Mucosa of rectum (tissue), 2 donors: ENCODE measurements at regions not wholly inside any gene's neighbourhood (a gene's known extent, or its start where the extent isn't known, plus 50 kb on each side); places are given as distances from the start of the nearest gene placed in this dataset.

Experiments
- H3K27ac ChIP-seq, 2 donors: one replicate each; pipeline ENCODE4 v1.7.0; 2013; ENCODE audit warnings: inconsistent platforms in 2 of 2, low read depth in 2 of 2, low read length in 2 of 2
- H3K27me3 ChIP-seq, 2 donors: one replicate each; pipeline ENCODE4 v1.7.0; 2013; ENCODE audit warnings: low read length in 2 of 2; ENCODE audit not compliant: control insufficient read depth in 2 of 2, insufficient read depth in 2 of 2
- H3K36me3 ChIP-seq, 2 donors: one replicate each; pipeline ENCODE4 v1.7.0; 2013; ENCODE audit warnings: low read length in 2 of 2; ENCODE audit not compliant: control insufficient read depth in 2 of 2, insufficient read depth in 2 of 2
- H3K4me1 ChIP-seq, 2 donors: one replicate each; pipeline ENCODE4 v1.7.0; 2013; ENCODE audit warnings: low read length in 2 of 2, mild to moderate bottlenecking in 1 of 2; ENCODE audit not compliant: control insufficient read depth in 2 of 2, insufficient read depth in 2 of 2
- H3K4me3 ChIP-seq, 2 donors: one replicate each; pipeline ENCODE4 v1.7.0; 2013; ENCODE audit warnings: low read length in 2 of 2
- H3K9ac ChIP-seq, 2 donors: one replicate each; pipeline ENCODE4 v1.7.0; 2013; ENCODE audit warnings: low read length in 2 of 2, low read depth in 1 of 2, mild to moderate bottlenecking in 1 of 2
- H3K9me3 ChIP-seq, 2 donors: one replicate each; pipeline ENCODE4 v1.7.0; 2013; ENCODE audit warnings: low read length in 2 of 2; ENCODE audit not compliant: control insufficient read depth in 2 of 2
- donor health status: healthy.
- donor health status: Normal muscosa, but diverticular disease.

GRCh38 chr13:30108913-30109237 lies 198.5 kb downstream of the KATNAL1 start:
- peak overlapping the region; percentile 74 to 85 for H3K27ac ChIP-seq
- H3K9ac ChIP-seq: peak overlapping the region; percentile 10 to 52
- no peak overlapping the region for H3K4me3 ChIP-seq
- no peaks in the 10 kb centered on the region for H3K27me3 ChIP-seq
- H3K9me3 ChIP-seq: no peaks in the 10 kb centered on the region
- H3K4me1 ChIP-seq: peaks cover 14 to 24% of the 10 kb centered on the region in 2 donors
- H3K36me3 ChIP-seq: no peaks in the 10 kb centered on the region

- no peaks in the 10 kb centered on the region for H3K9me3 ChIP-seq
- no peaks in the 10 kb centered on the region for H3K36me3 ChIP-seq
- H3K27ac ChIP-seq: peak overlapping the region; percentile 52 to 85
- peak overlapping the region in 1 of 2 donors; percentile 28 for H3K4me3 ChIP-seq
- peak overlapping the region; percentile 34 to 52 for H3K9ac ChIP-seq
- no peaks in the 10 kb centered on the region for H3K27me3 ChIP-seq
- H3K4me1 ChIP-seq: peaks cover 12 to 19% of the 10 kb centered on the region in 2 donors
These were observed 199.0 kb downstream of the KATNAL1 start for GRCh38 chr13:30108216-30108912.

- H3K27ac ChIP-seq: no peak overlapping the region
These were observed 199.7 kb downstream of the KATNAL1 start for GRCh38 chr13:30107521-30108136.

GRCh38 chr13:30107121-30107520 lies 200.2 kb downstream of the KATNAL1 start:
- Histone ChIP-seq H3K36me3 (no peaks in the 10 kb centered on the region), H3K9me3 (no peaks in the 10 kb centered on the region), H3K4me3 (no peak overlapping the region), H3K9ac (no peak overlapping the region), H3K4me1 (peaks cover 9 to 16% of the 10 kb centered on the region in 2 donors), H3K27ac (no peak overlapping the region), H3K27me3 (no peaks in the 10 kb centered on the region)

More at GRCh38 chr13:30107521-30108136, 199.7 kb downstream of the KATNAL1 start:
- Histone ChIP-seq H3K9me3 (no peaks in the 10 kb centered on the region), H3K27me3 (no peaks in the 10 kb centered on the region), H3K36me3 (no peaks in the 10 kb centered on the region), H3K4me3 (no peak overlapping the region), H3K9ac (no peak overlapping the region), H3K4me1 (peaks cover 10 to 16% of the 10 kb centered on the region in 2 donors)

DNA sequence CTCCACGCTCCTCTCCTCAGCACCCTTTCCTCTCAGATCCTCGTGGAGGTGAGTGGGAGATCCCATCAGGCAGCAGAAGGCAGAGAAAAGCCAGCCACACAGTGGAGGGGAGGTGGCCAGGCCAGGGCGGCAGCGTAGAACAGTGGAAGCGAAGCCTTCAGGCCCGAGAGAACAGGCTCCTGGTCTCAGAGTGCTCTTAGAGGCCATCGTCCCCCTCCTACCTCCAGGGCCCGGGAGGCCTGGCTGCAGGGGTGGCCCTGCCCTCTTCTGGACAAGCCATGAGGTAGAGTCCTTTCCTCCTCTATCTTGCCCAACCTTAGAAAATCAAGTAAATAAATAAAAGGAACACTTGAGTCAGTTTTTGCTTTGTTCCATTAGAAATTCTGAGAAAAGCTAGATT lies 202.0 kb downstream of the KATNAL1 start:
- peaks cover 9 to 16% of the 10 kb centered on the region in 2 donors for H3K4me1 ChIP-seq
- H3K9me3 ChIP-seq: no peaks in the 10 kb centered on the region
- no peak overlapping the region for H3K9ac ChIP-seq
- H3K36me3 ChIP-seq: no peaks in the 10 kb centered on the region
- H3K27ac ChIP-seq: no peak overlapping the region
- no peak overlapping the region for H3K4me3 ChIP-seq
- no peaks in the 10 kb centered on the region for H3K27me3 ChIP-seq

DNA sequence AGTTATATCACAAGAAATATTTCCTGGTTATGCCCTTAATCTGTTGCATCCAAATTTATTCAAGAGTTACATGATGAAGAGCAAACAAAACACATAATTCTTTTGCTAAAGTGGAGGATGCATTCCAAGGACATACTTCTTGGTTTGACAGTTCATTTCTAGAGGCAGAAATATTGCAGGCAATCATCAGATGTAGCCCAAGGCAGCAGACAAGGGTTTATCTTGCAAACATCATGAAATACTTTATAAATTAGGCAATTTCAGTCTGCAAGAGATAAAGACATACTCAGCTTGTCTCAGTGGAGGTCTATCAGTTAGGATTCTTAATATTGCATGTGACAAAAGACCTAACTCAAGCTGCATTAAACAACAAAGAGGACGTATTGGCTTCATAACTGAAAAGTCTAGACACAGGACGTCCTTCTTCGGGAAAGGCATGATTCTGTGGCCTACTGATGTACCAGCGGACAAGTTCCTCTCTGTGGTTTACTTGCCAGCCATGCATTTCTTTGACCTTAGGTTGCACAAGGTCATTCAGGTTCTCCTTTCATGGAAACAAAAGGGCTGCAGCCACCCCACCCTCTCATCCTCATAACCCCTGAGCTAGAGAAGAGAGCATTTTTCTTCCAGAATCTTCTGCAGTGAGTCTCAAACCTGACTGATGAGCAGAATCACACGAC lies 204.1 kb downstream of the KATNAL1 start:
- Histone ChIP-seq H3K27me3 (no peaks in the 10 kb centered on the region), H3K9ac (no peak overlapping the region), H3K27ac (no peak overlapping the region), H3K9me3 (no peaks in the 10 kb centered on the region), H3K36me3 (no peaks in the 10 kb centered on the region), H3K4me1 (peaks cover 3% of the 10 kb centered on the region in 2 donors), H3K4me3 (no peak overlapping the region)

DNA sequence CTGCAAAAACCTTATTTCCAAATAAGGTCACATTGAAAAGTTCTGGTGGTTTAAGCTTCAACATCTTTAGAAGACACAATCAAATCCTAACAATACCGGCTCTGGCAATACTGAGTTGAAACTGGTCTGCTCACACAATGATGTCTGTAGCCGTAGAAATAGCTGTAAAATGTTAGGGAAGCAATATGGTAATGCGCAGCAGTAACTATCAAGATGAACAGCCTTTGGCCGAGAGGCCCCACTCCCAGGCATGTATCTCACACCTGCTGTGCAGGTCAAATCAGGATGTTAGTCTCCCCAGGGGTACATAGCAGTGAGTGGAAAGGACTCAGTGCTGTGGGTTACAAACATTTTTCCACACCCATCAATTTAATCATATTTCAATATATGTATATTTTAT lies 207.1 kb downstream of the KATNAL1 start:
- Histone ChIP-seq H3K36me3 (no peaks in the 10 kb centered on the region), H3K9me3 (no peaks in the 10 kb centered on the region), H3K27me3 (no peaks in the 10 kb centered on the region), H3K4me1 (no peaks in the 10 kb centered on the region), H3K27ac (no peak overlapping the region), H3K4me3 (no peak overlapping the region), H3K9ac (no peak overlapping the region)

- H3K36me3 ChIP-seq: no peaks in the 10 kb centered on the region
- no peak overlapping the region for H3K4me3 ChIP-seq
- H3K4me1 ChIP-seq: no peaks in the 10 kb centered on the region
- H3K27me3 ChIP-seq: no peaks in the 10 kb centered on the region
- H3K27ac ChIP-seq: no peak overlapping the region
- no peak overlapping the region for H3K9ac ChIP-seq
- no peaks in the 10 kb centered on the region for H3K9me3 ChIP-seq
These were observed 209.7 kb downstream of the KATNAL1 start for GRCh38 chr13:30097701-30098100.

GRCh38 chr13:30097089-30097488 lies 210.3 kb downstream of the KATNAL1 start:
- Histone ChIP-seq H3K27me3 (no peaks in the 10 kb centered on the region), H3K4me1 (no peaks in the 10 kb centered on the region)

GRCh38 chr13:30094015-30094414 lies 213.3 kb downstream of the KATNAL1 start:
- Histone ChIP-seq H3K4me1 (no peaks in the 10 kb centered on the region), H3K4me3 (no peak overlapping the region), H3K27ac (no peak overlapping the region), H3K9me3 (no peaks in the 10 kb centered on the region), H3K9ac (no peak overlapping the region), H3K36me3 (no peaks in the 10 kb centered on the region), H3K27me3 (no peaks in the 10 kb centered on the region)

More at GRCh38 chr13:30097089-30097488, 210.3 kb downstream of the KATNAL1 start:
- Histone ChIP-seq H3K4me3 (no peak overlapping the region), H3K9me3 (no peaks in the 10 kb centered on the region), H3K27ac (no peak overlapping the region), H3K36me3 (no peaks in the 10 kb centered on the region), H3K9ac (no peak overlapping the region)
